ENCODE measurements at regions not wholly inside any gene's neighbourhood (a gene's known extent, or its start where the extent isn't known, plus 50 kb on each side); places are given as distances from the start of the nearest gene placed in this dataset.

DNA sequence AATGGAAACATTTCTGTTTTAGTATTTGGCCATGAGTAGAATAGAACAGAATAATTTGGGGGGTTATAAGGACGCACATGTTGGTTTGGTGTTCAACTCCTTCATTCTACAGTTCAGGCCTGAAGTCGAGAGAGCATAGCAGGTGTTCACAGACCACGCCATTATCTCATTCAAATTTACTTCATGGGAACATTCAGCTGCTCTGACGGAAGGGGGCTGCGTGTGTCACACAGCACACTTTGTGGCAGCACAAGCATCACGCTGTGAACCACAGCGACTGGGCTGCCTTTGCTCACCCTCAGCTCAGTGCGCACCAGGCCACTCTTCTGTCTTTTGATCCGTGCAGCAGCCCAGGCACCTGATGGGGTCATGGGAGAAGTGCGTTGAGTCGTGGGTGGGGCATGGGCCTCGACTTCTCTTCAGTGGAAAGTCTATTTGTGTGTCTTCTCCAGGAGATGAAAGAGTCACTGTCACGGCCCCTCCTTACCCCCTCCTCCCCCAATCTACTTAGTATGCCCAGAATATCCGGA is 348.6 kb upstream of the SALL3 start:
- TF ChIP-seq, protein P1, sequence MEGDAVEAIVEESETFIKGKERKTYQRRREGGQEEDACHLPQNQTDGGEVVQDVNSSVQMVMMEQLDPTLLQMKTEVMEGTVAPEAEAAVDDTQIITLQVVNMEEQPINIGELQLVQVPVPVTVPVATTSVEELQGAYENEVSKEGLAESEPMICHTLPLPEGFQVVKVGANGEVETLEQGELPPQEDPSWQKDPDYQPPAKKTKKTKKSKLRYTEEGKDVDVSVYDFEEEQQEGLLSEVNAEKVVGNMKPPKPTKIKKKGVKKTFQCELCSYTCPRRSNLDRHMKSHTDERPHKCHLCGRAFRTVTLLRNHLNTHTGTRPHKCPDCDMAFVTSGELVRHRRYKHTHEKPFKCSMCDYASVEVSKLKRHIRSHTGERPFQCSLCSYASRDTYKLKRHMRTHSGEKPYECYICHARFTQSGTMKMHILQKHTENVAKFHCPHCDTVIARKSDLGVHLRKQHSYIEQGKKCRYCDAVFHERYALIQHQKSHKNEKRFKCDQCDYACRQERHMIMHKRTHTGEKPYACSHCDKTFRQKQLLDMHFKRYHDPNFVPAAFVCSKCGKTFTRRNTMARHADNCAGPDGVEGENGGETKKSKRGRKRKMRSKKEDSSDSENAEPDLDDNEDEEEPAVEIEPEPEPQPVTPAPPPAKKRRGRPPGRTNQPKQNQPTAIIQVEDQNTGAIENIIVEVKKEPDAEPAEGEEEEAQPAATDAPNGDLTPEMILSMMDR (IDR thresholded peaks at IDR 0.05 in 8 of 11, conservative IDR thresholded peaks at IDR 0.05 in 3 of 11), result no peak
- TF ChIP-seq POLR2A (IDR thresholded peaks at IDR 0.05), result no peak
- TF ChIP-seq POLR2AphosphoS5 (IDR thresholded peaks at IDR 0.05), result no peak

Measured in spleen (tissue), 7 donors.